ENCODE measurements at regions not wholly inside any gene's neighbourhood (a gene's known extent, or its start where the extent isn't known, plus 50 kb on each side); places are given as distances from the start of the nearest gene placed in this dataset.

DNA sequence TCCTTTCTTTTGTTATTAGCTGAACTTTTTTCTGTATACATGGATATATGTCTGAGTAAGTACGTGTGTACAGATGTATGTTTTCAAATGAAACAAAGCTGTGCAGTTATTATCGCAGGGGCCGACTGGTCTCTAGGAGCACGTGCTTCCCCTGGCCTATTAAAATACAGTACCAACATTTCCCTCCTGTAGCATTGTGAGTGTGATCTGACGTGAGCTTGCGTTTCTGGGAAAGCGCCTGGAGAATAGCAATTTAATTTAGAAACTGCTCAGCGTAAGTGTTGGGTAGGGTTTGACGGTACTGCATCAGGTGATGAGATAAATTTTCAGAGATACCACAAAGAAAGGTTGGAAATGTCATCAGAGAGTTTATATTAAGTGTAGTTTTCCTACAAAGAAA, 173.3 kb downstream of the FBXO8 start:
- TF ChIP-seq, protein P1, sequence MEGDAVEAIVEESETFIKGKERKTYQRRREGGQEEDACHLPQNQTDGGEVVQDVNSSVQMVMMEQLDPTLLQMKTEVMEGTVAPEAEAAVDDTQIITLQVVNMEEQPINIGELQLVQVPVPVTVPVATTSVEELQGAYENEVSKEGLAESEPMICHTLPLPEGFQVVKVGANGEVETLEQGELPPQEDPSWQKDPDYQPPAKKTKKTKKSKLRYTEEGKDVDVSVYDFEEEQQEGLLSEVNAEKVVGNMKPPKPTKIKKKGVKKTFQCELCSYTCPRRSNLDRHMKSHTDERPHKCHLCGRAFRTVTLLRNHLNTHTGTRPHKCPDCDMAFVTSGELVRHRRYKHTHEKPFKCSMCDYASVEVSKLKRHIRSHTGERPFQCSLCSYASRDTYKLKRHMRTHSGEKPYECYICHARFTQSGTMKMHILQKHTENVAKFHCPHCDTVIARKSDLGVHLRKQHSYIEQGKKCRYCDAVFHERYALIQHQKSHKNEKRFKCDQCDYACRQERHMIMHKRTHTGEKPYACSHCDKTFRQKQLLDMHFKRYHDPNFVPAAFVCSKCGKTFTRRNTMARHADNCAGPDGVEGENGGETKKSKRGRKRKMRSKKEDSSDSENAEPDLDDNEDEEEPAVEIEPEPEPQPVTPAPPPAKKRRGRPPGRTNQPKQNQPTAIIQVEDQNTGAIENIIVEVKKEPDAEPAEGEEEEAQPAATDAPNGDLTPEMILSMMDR (conservative IDR thresholded peaks at IDR 0.05; ENCODE audit: low read depth, low read length) = no peak
- TF ChIP-seq EZH2 (IDR thresholded peaks at IDR 0.05; ENCODE audit: low read length, unreplicated experiment) = no peak
- TF ChIP-seq EZH2phosphoT487 (IDR thresholded peaks at IDR 0.05; ENCODE audit: borderline replicate concordance, low read length) = no peak

Data from PC-3 (cell line).